BLaER1 (cell line): ENCODE measurements at regions not wholly inside any gene's neighbourhood (a gene's known extent, or its start where the extent isn't known, plus 50 kb on each side); places are given as distances from the start of the nearest gene placed in this dataset.
"Not testable (repeated sequence)": the region's sequence is repeated elsewhere in the genome, so short reads cannot be mapped to it uniquely, and the experiment has no call there.

Experiments
- H3K27ac ChIP-seq: shearing (Covaris generic); formaldehyde crosslinking; 2 replicates; pipeline ENCODE4 v1.8.1; 2022
- H3K27me3 ChIP-seq: shearing (Covaris generic); formaldehyde crosslinking; 2 replicates; pipeline ENCODE4 v1.8.1; 2022
- H3K36me3 ChIP-seq: shearing (Covaris generic); formaldehyde crosslinking; 2 replicates; pipeline ENCODE4 v1.8.1; 2022
- H3K4me1 ChIP-seq: shearing (Covaris generic); formaldehyde crosslinking; 2 replicates; pipeline ENCODE4 v1.8.1; 2022
- H3K4me2 ChIP-seq: shearing (Covaris generic); formaldehyde crosslinking; 2 replicates; pipeline ENCODE4 v1.8.1; 2022
- H3K4me3 ChIP-seq: shearing (Covaris generic); formaldehyde crosslinking; 2 replicates; pipeline ENCODE4 v1.8.1; 2022
- H3K9ac ChIP-seq: shearing (Covaris generic); formaldehyde crosslinking; 2 replicates; pipeline ENCODE4 v1.8.1; 2022
- H3K9me3 ChIP-seq: shearing (Covaris generic); formaldehyde crosslinking; 2 replicates; pipeline ENCODE4 v1.8.1; 2022
- H4K20me1 ChIP-seq: shearing (Covaris generic); formaldehyde crosslinking; 2 replicates; pipeline ENCODE4 v1.8.1; 2022
- Cebpa-rat ChIP-seq: shearing (Covaris generic); IDR thresholded peaks from 2 replicates; pipeline ENCODE4 v1.8.1; 2022

GRCh38 chr4:29983890-29984289, 736.3 kb upstream of the PCDH7 start:
- Histone ChIP-seq H4K20me1 (no peaks in the 10 kb centered on the region), H3K9me3 (no peaks in the 10 kb centered on the region), H3K27ac (no peak overlapping the region)

DNA sequence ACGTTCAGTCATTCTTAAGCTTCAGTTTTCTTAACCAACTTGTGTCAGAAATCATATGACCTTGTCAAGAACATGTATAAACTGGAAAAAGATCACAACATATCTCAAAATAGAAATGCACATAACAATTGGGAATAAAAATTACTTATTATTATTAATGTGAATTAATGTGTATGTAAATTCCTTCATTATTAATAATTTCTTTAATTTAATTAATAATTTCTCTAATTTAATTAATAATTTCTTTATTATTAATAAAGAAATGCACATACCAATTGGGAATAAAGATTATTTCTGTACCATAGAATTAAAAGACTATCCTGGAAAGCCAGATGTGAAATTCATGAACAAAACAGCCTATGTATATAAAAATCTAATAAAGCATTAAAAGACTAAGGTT, 718.5 kb upstream of the PCDH7 start:
- no peak for TF ChIP-seq Cebpa-rat
- Histone ChIP-seq H3K9me3 (no peaks in the 10 kb centered on the region), H3K27me3 (no peaks in the 10 kb centered on the region), H3K9ac (no peak overlapping the region), H3K4me1 (no peaks in the 10 kb centered on the region), H3K27ac (no peak overlapping the region), H3K4me3 (no peak overlapping the region), H3K36me3 (no peaks in the 10 kb centered on the region), H3K4me2 (no peak overlapping the region), H4K20me1 (no peaks in the 10 kb centered on the region)

More at GRCh38 chr4:29983890-29984289, 736.3 kb upstream of the PCDH7 start:
- H3K4me1 ChIP-seq, result no peaks in the 10 kb centered on the region
- H3K4me3 ChIP-seq, result no peak overlapping the region
- H3K27me3 ChIP-seq, result no peaks in the 10 kb centered on the region
- no peak overlapping the region for H3K4me2 ChIP-seq
- no peaks in the 10 kb centered on the region for H3K36me3 ChIP-seq
- no peak for TF ChIP-seq Cebpa-rat
- no peak overlapping the region for H3K9ac ChIP-seq

DNA sequence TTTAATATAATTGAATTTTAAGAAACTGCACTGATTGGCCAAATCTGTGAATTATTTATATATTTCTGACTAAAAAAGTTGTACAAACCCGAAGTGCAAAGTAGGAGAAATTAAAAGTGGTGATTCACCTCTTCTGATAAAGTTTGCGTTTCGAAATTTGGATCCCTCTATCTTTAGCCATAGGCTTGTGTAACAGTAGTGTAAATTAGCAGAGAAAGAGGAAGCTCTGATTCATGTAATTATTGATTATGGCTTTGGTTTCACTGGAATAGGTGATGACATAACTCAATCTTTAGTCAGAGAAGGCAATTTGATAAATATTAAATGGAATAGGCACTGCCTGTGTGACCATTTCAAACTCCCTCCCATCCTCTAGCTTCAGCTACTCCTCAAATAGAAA, 717.8 kb upstream of the PCDH7 start:
- H3K9me3 ChIP-seq, result no peaks in the 10 kb centered on the region
- H4K20me1 ChIP-seq, result no peaks in the 10 kb centered on the region
- H3K4me3 ChIP-seq, result no peak overlapping the region
- no peak overlapping the region for H3K4me2 ChIP-seq
- TF ChIP-seq Cebpa-rat, result no peak
- H3K36me3 ChIP-seq, result no peaks in the 10 kb centered on the region
- no peak overlapping the region for H3K27ac ChIP-seq
- H3K9ac ChIP-seq, result no peak overlapping the region
- no peaks in the 10 kb centered on the region for H3K27me3 ChIP-seq
- H3K4me1 ChIP-seq, result no peaks in the 10 kb centered on the region

DNA sequence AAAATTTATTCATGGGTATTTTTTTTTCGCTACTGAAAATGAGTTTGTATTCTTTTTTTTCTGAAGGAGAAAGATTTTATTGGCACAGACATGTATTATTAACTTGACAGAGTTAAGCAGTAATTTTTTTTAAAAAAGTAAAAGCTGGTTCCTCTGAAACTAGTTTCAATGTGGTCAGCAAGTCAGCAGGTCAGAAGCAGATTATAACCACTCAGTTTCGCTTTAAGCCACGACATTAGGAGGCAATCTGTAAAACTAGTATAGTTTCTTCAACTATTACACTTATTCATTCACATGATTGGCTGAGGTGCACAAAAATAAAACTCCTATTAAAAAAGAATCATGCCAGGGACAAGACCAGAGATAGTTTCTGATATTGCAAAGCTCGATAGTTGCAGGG, 714.2 kb upstream of the PCDH7 start:
- Histone ChIP-seq H3K9me3 (no peaks in the 10 kb centered on the region; the same call in 1 of the 2 replicates), H3K4me2 (no peak overlapping the region), H3K27ac (no peak overlapping the region), H3K4me1 (no peaks in the 10 kb centered on the region), H3K27me3 (no peaks in the 10 kb centered on the region), H3K4me3 (no peak overlapping the region), H3K36me3 (no peaks in the 10 kb centered on the region), H4K20me1 (no peaks in the 10 kb centered on the region), H3K9ac (no peak overlapping the region)
- no peak for TF ChIP-seq Cebpa-rat

GRCh38 chr4:30024526-30024925, 695.6 kb upstream of the PCDH7 start:
- H3K9ac ChIP-seq, result no peak overlapping the region
- H3K9me3 ChIP-seq, result no peaks in the 10 kb centered on the region
- H3K4me3 ChIP-seq, result no peak overlapping the region
- no peak overlapping the region for H3K4me2 ChIP-seq
- no peaks in the 10 kb centered on the region for H3K27me3 ChIP-seq
- H3K27ac ChIP-seq, result no peak overlapping the region
- no peaks in the 10 kb centered on the region for H3K4me1 ChIP-seq
- no peaks in the 10 kb centered on the region for H4K20me1 ChIP-seq
- H3K36me3 ChIP-seq, result no peaks in the 10 kb centered on the region
- no peak for TF ChIP-seq Cebpa-rat

DNA sequence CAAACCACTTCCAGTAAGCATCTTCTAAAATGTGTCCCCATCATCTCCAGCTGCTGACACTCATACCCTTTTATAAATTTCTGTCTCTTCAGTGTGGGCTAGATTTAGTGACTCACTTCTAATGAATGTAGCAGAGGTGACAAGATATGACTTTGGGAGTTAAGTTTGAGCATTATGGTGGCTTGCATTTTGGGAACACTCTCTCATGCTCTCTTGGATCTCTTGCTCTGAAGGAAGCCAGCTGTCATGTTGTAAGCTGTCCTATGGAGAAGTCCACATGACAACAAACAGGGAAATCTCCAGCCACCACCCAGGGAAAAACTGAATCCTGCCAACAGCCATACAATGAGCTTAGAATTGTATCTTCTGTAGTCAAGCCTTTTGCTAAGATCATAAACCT, 691.3 kb upstream of the PCDH7 start:
- no peak overlapping the region for H3K9ac ChIP-seq

GRCh38 chr4:30056016-30056766, 664.0 kb upstream of the PCDH7 start:
- Histone ChIP-seq H3K36me3 (no peaks in the 10 kb centered on the region), H3K4me3 (no peak overlapping the region), H4K20me1 (no peaks in the 10 kb centered on the region), H3K9ac (no peak overlapping the region), H3K4me2 (no peak overlapping the region), H3K27ac (no peak overlapping the region), H3K4me1 (no peaks in the 10 kb centered on the region), H3K27me3 (no peaks in the 10 kb centered on the region), H3K9me3 (no peaks in the 10 kb centered on the region)
- no peak for TF ChIP-seq Cebpa-rat

More for the DNA sequence above, 691.3 kb upstream of the PCDH7 start:
- Histone ChIP-seq H3K9me3 (no peaks in the 10 kb centered on the region), H3K27ac (no peak overlapping the region), H3K4me3 (no peak overlapping the region), H4K20me1 (no peaks in the 10 kb centered on the region), H3K27me3 (no peaks in the 10 kb centered on the region), H3K36me3 (no peaks in the 10 kb centered on the region), H3K4me2 (no peak overlapping the region), H3K4me1 (no peaks in the 10 kb centered on the region)
- no peak for TF ChIP-seq Cebpa-rat

- no peaks in the 10 kb centered on the region for H3K4me1 ChIP-seq
- H3K4me3 ChIP-seq, result no peak overlapping the region
- no peak overlapping the region for H3K9ac ChIP-seq
- no peaks in the 10 kb centered on the region for H3K27me3 ChIP-seq
- no peaks in the 10 kb centered on the region for H3K36me3 ChIP-seq
- no peak overlapping the region for H3K4me2 ChIP-seq
- TF ChIP-seq Cebpa-rat, result no peak
- H3K9me3 ChIP-seq, result no peaks in the 10 kb centered on the region
- H4K20me1 ChIP-seq, result no peaks in the 10 kb centered on the region
- no peak overlapping the region for H3K27ac ChIP-seq
These were observed 651.9 kb upstream of the PCDH7 start for GRCh38 chr4:30068234-30068633.

DNA sequence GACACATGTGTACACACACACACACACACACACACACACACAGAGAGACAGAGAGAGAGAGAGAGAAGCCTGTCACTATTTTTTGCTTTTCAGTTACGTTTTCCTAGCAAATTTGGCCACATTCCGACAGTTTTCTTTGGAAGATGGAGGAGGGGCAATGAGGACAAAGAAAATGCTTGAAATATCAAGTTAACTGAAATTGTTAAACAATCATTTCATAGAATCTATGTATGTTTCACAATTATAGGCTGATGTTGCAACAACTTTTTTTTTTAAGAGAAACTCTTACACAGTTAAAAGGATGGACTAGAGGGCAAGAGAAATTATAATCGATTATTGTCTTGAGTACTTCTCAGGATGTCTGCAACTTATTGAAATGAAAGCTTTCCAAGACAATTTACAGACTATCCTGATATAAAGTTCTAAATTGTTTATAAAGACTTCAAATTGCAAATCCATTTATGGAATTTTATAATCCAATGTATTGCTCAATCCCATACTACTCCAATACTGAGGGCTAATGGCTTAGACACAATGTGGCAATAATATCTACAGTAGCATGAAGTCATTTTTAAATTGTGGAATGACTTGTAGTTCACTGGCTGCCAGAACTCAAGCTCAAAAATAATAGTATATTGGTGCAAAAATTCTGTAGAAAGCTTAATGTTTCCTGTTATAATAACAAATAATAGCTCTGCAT, 647.0 kb upstream of the PCDH7 start:
- no peaks in the 10 kb centered on the region for H3K9me3 ChIP-seq
- no peaks in the 10 kb centered on the region for H3K4me1 ChIP-seq
- TF ChIP-seq Cebpa-rat, result no peak
- no peak overlapping the region for H3K27ac ChIP-seq
- no peak overlapping the region for H3K9ac ChIP-seq
- H3K4me3 ChIP-seq, result no peak overlapping the region
- H3K27me3 ChIP-seq, result no peaks in the 10 kb centered on the region
- H4K20me1 ChIP-seq, result no peaks in the 10 kb centered on the region
- no peaks in the 10 kb centered on the region for H3K36me3 ChIP-seq
- no peak overlapping the region for H3K4me2 ChIP-seq

GRCh38 chr4:30092420-30093128, 627.6 kb upstream of the PCDH7 start:
- H3K4me1 ChIP-seq, H3K4me2 ChIP-seq, H3K9me3 ChIP-seq, H3K27me3 ChIP-seq, H4K20me1 ChIP-seq, H3K36me3 ChIP-seq, H3K4me3 ChIP-seq, H3K27ac ChIP-seq, H3K9ac ChIP-seq: not testable (repeated sequence)
